Muscle layer of colon (tissue), 2 donors: ENCODE measurements at regions not wholly inside any gene's neighbourhood (a gene's known extent, or its start where the extent isn't known, plus 50 kb on each side); places are given as distances from the start of the nearest gene placed in this dataset.

Source experiments
- H3K27ac ChIP-seq: one replicate; pipeline ENCODE4 v1.7.0; 2013; ENCODE audit warnings: low read depth, mild to moderate bottlenecking, low read length, moderate library complexity
- H3K27me3 ChIP-seq, 2 donors: one replicate each; pipeline ENCODE4 v1.7.0; 2013; ENCODE audit warnings: low read length in 2 of 2, mild to moderate bottlenecking in 2 of 2; ENCODE audit not compliant: insufficient read depth in 2 of 2, control insufficient read depth in 1 of 2
- H3K36me3 ChIP-seq: one replicate; pipeline ENCODE4 v1.7.0; 2013; ENCODE audit warnings: mild to moderate bottlenecking, low read length; ENCODE audit not compliant: insufficient read depth
- H3K4me1 ChIP-seq: one replicate; pipeline ENCODE4 v1.7.0; 2013; ENCODE audit warnings: mild to moderate bottlenecking, low read length; ENCODE audit not compliant: insufficient read depth
- H3K4me3 ChIP-seq, 2 donors: one replicate each; pipeline ENCODE4 v1.7.0; 2013; ENCODE audit warnings: low read length in 2 of 2, low read depth in 1 of 2, mild to moderate bottlenecking in 1 of 2, moderate library complexity in 1 of 2
- H3K9ac ChIP-seq: one replicate; pipeline ENCODE4 v1.7.0; 2013; ENCODE audit warnings: low read length
- H3K9me3 ChIP-seq: one replicate; pipeline ENCODE4 v1.7.0; 2013; ENCODE audit warnings: mild to moderate bottlenecking, low read length
- donor health status: abdominal sarcoma.
- donor health status: Adenocarcinoma of cecum.

GRCh38 chr12:84807249-84807648 is 105.3 kb downstream of the SLC6A15 start:
- H3K36me3 ChIP-seq = no peaks in the 10 kb centered on the region
- no peak overlapping the region for H3K4me3 ChIP-seq
- no peak overlapping the region for H3K27ac ChIP-seq
- H3K4me1 ChIP-seq = no peaks in the 10 kb centered on the region
- H3K9ac ChIP-seq = no peak overlapping the region
- no peaks in the 10 kb centered on the region for H3K27me3 ChIP-seq
- H3K9me3 ChIP-seq = no peaks in the 10 kb centered on the region

GRCh38 chr12:84805474-84805858 is 107.1 kb downstream of the SLC6A15 start:
- H3K27ac ChIP-seq = no peak overlapping the region
- H3K27me3 ChIP-seq = no peaks in the 10 kb centered on the region
- no peaks in the 10 kb centered on the region for H3K4me1 ChIP-seq
- no peak overlapping the region for H3K4me3 ChIP-seq
- no peaks in the 10 kb centered on the region for H3K36me3 ChIP-seq
- H3K9me3 ChIP-seq = no peaks in the 10 kb centered on the region
- no peak overlapping the region for H3K9ac ChIP-seq

- H3K4me3 ChIP-seq = no peak overlapping the region
- no peaks in the 10 kb centered on the region for H3K9me3 ChIP-seq
- no peaks in the 10 kb centered on the region for H3K4me1 ChIP-seq
- H3K27me3 ChIP-seq = no peaks in the 10 kb centered on the region
- no peaks in the 10 kb centered on the region for H3K36me3 ChIP-seq
- H3K27ac ChIP-seq = no peak overlapping the region
- H3K9ac ChIP-seq = no peak overlapping the region
These were observed 107.7 kb downstream of the SLC6A15 start for GRCh38 chr12:84804691-84805473.

GRCh38 chr12:84803661-84804060 is 108.9 kb downstream of the SLC6A15 start:
- Histone ChIP-seq H3K9me3 (no peaks in the 10 kb centered on the region), H3K27me3 (no peaks in the 10 kb centered on the region), H3K4me3 (no peak overlapping the region), H3K9ac (no peak overlapping the region), H3K4me1 (no peaks in the 10 kb centered on the region), H3K36me3 (no peaks in the 10 kb centered on the region), H3K27ac (no peak overlapping the region)

- Histone ChIP-seq H3K9ac (no peak overlapping the region), H3K4me3 (no peak overlapping the region)
These were observed 110.4 kb downstream of the SLC6A15 start for GRCh38 chr12:84802161-84802560.

GRCh38 chr12:84793558-84794367 is 118.8 kb downstream of the SLC6A15 start:
- H3K4me3 ChIP-seq = no peak overlapping the region
- H3K27me3 ChIP-seq = no peaks in the 10 kb centered on the region
- H3K36me3 ChIP-seq = no peaks in the 10 kb centered on the region
- H3K9me3 ChIP-seq = no peaks in the 10 kb centered on the region
- no peak overlapping the region for H3K27ac ChIP-seq
- H3K9ac ChIP-seq = no peak overlapping the region
- H3K4me1 ChIP-seq = no peaks in the 10 kb centered on the region

More at GRCh38 chr12:84802161-84802560, 110.4 kb downstream of the SLC6A15 start:
- Histone ChIP-seq H3K27me3 (no peaks in the 10 kb centered on the region), H3K27ac (no peak overlapping the region), H3K9me3 (no peaks in the 10 kb centered on the region), H3K36me3 (no peaks in the 10 kb centered on the region), H3K4me1 (no peaks in the 10 kb centered on the region)

GRCh38 chr12:84791444-84791843 is 121.2 kb downstream of the SLC6A15 start:
- Histone ChIP-seq H3K9ac (no peak overlapping the region), H3K4me3 (no peak overlapping the region), H3K4me1 (peaks cover under 1% of the 10 kb centered on the region), H3K27me3 (no peaks in the 10 kb centered on the region), H3K27ac (no peak overlapping the region), H3K36me3 (no peaks in the 10 kb centered on the region), H3K9me3 (no peaks in the 10 kb centered on the region)

GRCh38 chr12:84789184-84789583 is 123.4 kb downstream of the SLC6A15 start:
- H3K27me3 ChIP-seq = no peaks in the 10 kb centered on the region
- H3K4me1 ChIP-seq = peaks cover 3% of the 10 kb centered on the region
- H3K4me3 ChIP-seq = no peak overlapping the region
- H3K9ac ChIP-seq = no peak overlapping the region
- no peak overlapping the region for H3K27ac ChIP-seq
- no peaks in the 10 kb centered on the region for H3K9me3 ChIP-seq
- no peaks in the 10 kb centered on the region for H3K36me3 ChIP-seq

- Histone ChIP-seq H3K4me3 (no peak overlapping the region), H3K9me3 (no peaks in the 10 kb centered on the region), H3K27ac (no peak overlapping the region), H3K36me3 (no peaks in the 10 kb centered on the region), H3K9ac (no peak overlapping the region), H3K4me1 (peaks cover 3% of the 10 kb centered on the region), H3K27me3 (no peaks in the 10 kb centered on the region)
These were observed 125.3 kb downstream of the SLC6A15 start for GRCh38 chr12:84787253-84787652.

- Histone ChIP-seq H3K4me3 (no peak overlapping the region), H3K4me1 (peaks cover 3% of the 10 kb centered on the region), H3K36me3 (no peaks in the 10 kb centered on the region), H3K9me3 (no peaks in the 10 kb centered on the region), H3K27me3 (no peaks in the 10 kb centered on the region), H3K27ac (no peak overlapping the region), H3K9ac (no peak overlapping the region)
These were observed 126.0 kb downstream of the SLC6A15 start for GRCh38 chr12:84786622-84787021.

- Histone ChIP-seq H3K4me3 (no peak overlapping the region), H3K27ac (no peak overlapping the region), H3K27me3 (no peaks in the 10 kb centered on the region), H3K9ac (no peak overlapping the region), H3K9me3 (no peaks in the 10 kb centered on the region), H3K4me1 (peaks cover 3% of the 10 kb centered on the region), H3K36me3 (no peaks in the 10 kb centered on the region)
These were observed 126.6 kb downstream of the SLC6A15 start for GRCh38 chr12:84785951-84786350.
